ENCODE measurements at regions not wholly inside any gene's neighbourhood (a gene's known extent, or its start where the extent isn't known, plus 50 kb on each side); places are given as distances from the start of the nearest gene placed in this dataset.

- H3K4me3 ChIP-seq (ENCODE audit: low read depth in 1 of 2, low read length in 2 of 2): no peak overlapping the region
- no peak overlapping the region for H3K27ac ChIP-seq (ENCODE audit: low read depth, low read length)
- H3K27me3 ChIP-seq (ENCODE audit: control insufficient read depth in 1 of 2, insufficient read depth in 2 of 2, low read length in 2 of 2): no peaks in the 10 kb centered on the region
- no peaks in the 10 kb centered on the region for H3K36me3 ChIP-seq (ENCODE audit: insufficient read depth, low read length)
- no peak overlapping the region for H3K9ac ChIP-seq (ENCODE audit: low read length)
- no peaks in the 10 kb centered on the region for H3K9me3 ChIP-seq (ENCODE audit: low read length)
- no peaks in the 10 kb centered on the region for H3K4me1 ChIP-seq (ENCODE audit: insufficient read depth, low read length)
These were observed 188.0 kb upstream of the TNRC6C start for GRCh38 chr17:77770331-77771105.

GRCh38 chr17:77771145-77771544, 187.4 kb upstream of the TNRC6C start:
- Histone ChIP-seq H3K27ac (ENCODE audit: low read depth, low read length) (no peak overlapping the region), H3K9ac (ENCODE audit: low read length) (no peak overlapping the region), H3K36me3 (ENCODE audit: insufficient read depth, low read length) (no peaks in the 10 kb centered on the region), H3K9me3 (ENCODE audit: low read length) (no peaks in the 10 kb centered on the region), H3K4me1 (ENCODE audit: insufficient read depth, low read length) (no peaks in the 10 kb centered on the region), H3K4me3 (ENCODE audit: low read depth in 1 of 2, low read length in 2 of 2) (no peak overlapping the region), H3K27me3 (ENCODE audit: control insufficient read depth in 1 of 2, insufficient read depth in 2 of 2, low read length in 2 of 2) (no peaks in the 10 kb centered on the region)

- H3K4me3 ChIP-seq (ENCODE audit: low read depth in 1 of 2, low read length in 2 of 2): no peak overlapping the region
- H3K9me3 ChIP-seq (ENCODE audit: low read length): no peaks in the 10 kb centered on the region
- no peaks in the 10 kb centered on the region for H3K36me3 ChIP-seq (ENCODE audit: insufficient read depth, low read length)
- no peak overlapping the region for H3K27ac ChIP-seq (ENCODE audit: low read depth, low read length)
- H3K4me1 ChIP-seq (ENCODE audit: insufficient read depth, low read length): no peaks in the 10 kb centered on the region
- H3K27me3 ChIP-seq (ENCODE audit: control insufficient read depth in 1 of 2, insufficient read depth in 2 of 2, low read length in 2 of 2): no peaks in the 10 kb centered on the region
- H3K9ac ChIP-seq (ENCODE audit: low read length): no peak overlapping the region
These were observed 186.9 kb upstream of the TNRC6C start for GRCh38 chr17:77771587-77771986.

DNA sequence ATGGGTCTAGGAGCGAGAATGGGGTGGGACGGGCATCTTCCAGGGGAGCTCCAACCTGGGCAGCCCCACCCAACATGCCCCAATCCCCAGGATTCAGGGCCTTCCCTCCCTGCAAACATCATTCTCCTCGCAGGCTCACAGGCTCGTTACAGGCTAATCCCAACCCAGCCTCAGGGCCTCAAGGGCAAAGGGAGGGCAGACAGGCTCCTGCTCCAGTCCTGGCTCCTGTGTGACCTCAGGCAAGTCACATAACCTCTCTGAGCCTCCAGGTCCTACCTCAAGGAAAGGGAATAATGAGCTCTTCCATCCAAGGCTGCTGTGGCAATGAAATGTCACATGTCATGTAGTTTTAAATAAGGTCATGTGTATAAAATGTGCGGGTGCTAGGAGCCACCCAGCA, 186.5 kb upstream of the TNRC6C start:
- H3K27ac ChIP-seq (ENCODE audit: low read depth, low read length): no peak overlapping the region
- no peak overlapping the region for H3K9ac ChIP-seq (ENCODE audit: low read length)
- no peaks in the 10 kb centered on the region for H3K36me3 ChIP-seq (ENCODE audit: insufficient read depth, low read length)
- H3K4me3 ChIP-seq (ENCODE audit: low read depth in 1 of 2, low read length in 2 of 2): no peak overlapping the region
- no peaks in the 10 kb centered on the region for H3K27me3 ChIP-seq (ENCODE audit: control insufficient read depth in 1 of 2, insufficient read depth in 2 of 2, low read length in 2 of 2)
- no peaks in the 10 kb centered on the region for H3K4me1 ChIP-seq (ENCODE audit: insufficient read depth, low read length)
- H3K9me3 ChIP-seq (ENCODE audit: low read length): no peaks in the 10 kb centered on the region

DNA sequence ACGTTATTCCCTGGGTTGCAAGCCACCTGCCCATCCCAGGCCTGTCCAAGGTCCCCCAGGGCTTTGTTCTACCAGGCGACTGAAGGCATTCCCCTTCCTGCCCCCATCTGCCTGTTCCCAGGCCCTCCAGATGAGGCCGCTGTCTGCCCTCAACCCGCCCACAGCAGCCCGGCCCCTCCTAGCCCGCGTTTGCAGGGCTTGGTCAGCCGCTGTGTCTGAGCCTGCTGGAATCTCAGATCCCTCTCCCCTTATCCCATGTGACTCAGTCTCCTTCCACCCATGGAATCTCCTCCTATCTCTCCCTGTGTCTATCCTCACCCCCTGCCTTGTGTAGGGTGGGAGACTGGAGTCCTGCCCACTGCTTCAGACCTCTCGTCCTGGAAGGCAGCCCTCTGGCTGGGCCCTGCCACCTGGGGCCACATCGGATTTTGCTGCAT, 186.0 kb upstream of the TNRC6C start:
- no peak overlapping the region for H3K4me3 ChIP-seq (ENCODE audit: low read depth in 1 of 2, low read length in 2 of 2)
- no peaks in the 10 kb centered on the region for H3K9me3 ChIP-seq (ENCODE audit: low read length)
- no peaks in the 10 kb centered on the region for H3K36me3 ChIP-seq (ENCODE audit: insufficient read depth, low read length)
- H3K9ac ChIP-seq (ENCODE audit: low read length): no peak overlapping the region
- no peak overlapping the region for H3K27ac ChIP-seq (ENCODE audit: low read depth, low read length)
- no peaks in the 10 kb centered on the region for H3K27me3 ChIP-seq (ENCODE audit: control insufficient read depth in 1 of 2, insufficient read depth in 2 of 2, low read length in 2 of 2)
- H3K4me1 ChIP-seq (ENCODE audit: insufficient read depth, low read length): no peaks in the 10 kb centered on the region

DNA sequence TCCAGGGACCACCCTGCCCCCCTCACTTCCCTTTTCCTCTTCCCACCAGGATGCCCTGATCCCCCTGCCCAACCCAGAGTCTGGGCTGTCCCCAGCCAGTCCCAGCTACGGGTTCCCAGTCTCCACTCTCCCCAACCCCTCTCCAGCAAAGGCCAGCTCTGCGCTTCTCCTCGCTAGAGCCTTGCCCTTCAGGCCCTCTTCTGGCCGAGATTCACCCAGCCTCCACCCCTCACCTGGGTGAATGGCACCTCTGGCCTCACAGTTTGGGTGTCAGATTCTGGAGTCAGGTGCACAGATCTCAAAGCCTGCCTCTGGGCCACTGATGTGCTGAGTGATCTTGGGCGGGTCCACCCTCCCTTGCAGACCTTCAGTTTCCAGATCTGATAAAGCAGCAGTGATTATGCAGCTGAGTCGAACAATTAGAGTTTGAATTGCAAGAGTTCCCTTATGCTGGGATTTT, 185.6 kb upstream of the TNRC6C start:
- no peaks in the 10 kb centered on the region for H3K36me3 ChIP-seq (ENCODE audit: insufficient read depth, low read length)
- no peaks in the 10 kb centered on the region for H3K9me3 ChIP-seq (ENCODE audit: low read length)
- H3K9ac ChIP-seq (ENCODE audit: low read length): no peak overlapping the region
- H3K4me1 ChIP-seq (ENCODE audit: insufficient read depth, low read length): no peaks in the 10 kb centered on the region
- no peaks in the 10 kb centered on the region for H3K27me3 ChIP-seq (ENCODE audit: control insufficient read depth in 1 of 2, insufficient read depth in 2 of 2, low read length in 2 of 2)
- H3K4me3 ChIP-seq (ENCODE audit: low read depth in 1 of 2, low read length in 2 of 2): no peak overlapping the region
- H3K27ac ChIP-seq (ENCODE audit: low read depth, low read length): no peak overlapping the region

DNA sequence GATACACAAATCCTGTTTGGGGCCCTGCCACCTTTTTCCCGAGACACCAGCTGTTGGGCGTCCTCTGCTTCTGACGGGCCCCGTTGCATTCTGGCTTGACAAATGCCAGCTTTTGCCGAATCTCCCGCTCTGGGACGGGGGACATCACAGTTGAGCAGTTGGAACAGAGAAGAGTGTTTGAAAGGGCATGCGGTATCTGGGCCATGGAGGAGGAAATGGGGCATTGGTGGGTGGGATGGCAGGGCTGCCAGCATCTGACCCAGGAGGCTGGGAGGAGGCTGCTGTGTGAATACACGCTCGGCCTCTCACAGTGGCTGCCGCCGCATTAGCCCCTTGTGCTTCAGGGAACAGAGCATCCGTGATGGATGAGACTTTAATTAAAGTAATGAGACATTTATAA, 184.3 kb upstream of the TNRC6C start:
- Histone ChIP-seq H3K27me3 (ENCODE audit: control insufficient read depth in 1 of 2, insufficient read depth in 2 of 2, low read length in 2 of 2) (no peaks in the 10 kb centered on the region), H3K9ac (ENCODE audit: low read length) (no peak overlapping the region), H3K4me3 (ENCODE audit: low read depth in 1 of 2, low read length in 2 of 2) (no peak overlapping the region), H3K36me3 (ENCODE audit: insufficient read depth, low read length) (no peaks in the 10 kb centered on the region), H3K27ac (ENCODE audit: low read depth, low read length) (no peak overlapping the region), H3K4me1 (ENCODE audit: insufficient read depth, low read length) (peaks cover 9% of the 10 kb centered on the region), H3K9me3 (ENCODE audit: low read length) (no peaks in the 10 kb centered on the region)

DNA sequence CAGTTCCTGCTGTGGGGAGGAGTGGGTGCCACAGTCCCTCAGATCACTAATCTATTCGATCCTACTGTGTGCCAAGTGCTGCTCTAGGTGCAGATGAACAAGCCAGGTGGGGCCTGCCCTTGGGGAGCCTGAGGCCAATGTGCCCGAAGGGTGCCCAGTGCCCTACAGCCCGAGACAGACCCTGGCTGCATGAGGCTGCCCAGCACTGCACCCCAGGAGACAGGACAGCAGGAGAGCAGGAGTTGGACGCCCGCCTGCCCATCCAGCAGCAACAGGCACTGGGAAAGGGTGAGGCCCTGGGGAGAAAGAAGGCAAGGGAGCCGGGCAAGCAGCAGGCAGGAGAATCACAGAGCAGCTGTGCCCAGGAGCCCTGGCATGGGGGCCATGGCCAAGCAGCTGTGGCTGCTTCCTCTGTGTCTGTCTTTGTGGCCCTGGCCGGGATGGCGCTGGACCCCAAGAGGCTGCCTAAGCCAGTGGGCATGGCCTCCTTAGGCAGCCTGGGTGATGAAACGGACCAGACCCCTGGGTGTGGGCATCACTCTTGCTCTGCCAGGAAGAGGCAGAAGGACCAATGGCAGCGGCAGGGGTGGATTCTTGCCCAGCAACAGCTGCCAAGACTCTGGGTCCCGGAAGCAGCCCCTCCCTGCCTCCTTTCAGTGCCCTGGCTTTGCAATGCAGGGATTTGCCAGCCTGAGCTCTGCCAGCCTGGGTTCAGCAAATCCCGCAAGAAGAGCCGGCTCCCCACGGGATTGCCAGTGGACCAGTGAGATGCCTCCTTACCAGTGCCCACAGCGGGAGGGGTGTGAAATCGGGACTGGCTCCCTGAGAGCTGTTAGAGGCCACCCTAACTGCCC, 179.6 kb upstream of the TNRC6C start:
- no peaks in the 10 kb centered on the region for H3K9me3 ChIP-seq (ENCODE audit: low read length)
- peak overlapping the region in 1 of 2 donors; percentile 39 for H3K4me3 ChIP-seq (ENCODE audit: low read depth in 1 of 2, low read length in 2 of 2)
- peak overlapping the region; percentile 89 for H3K27ac ChIP-seq (ENCODE audit: low read depth, low read length)
- peaks cover 24% of the 10 kb centered on the region for H3K4me1 ChIP-seq (ENCODE audit: insufficient read depth, low read length)
- H3K27me3 ChIP-seq (ENCODE audit: control insufficient read depth in 1 of 2, insufficient read depth in 2 of 2, low read length in 2 of 2): no peaks in the 10 kb centered on the region
- peak overlapping the region; percentile 42 for H3K9ac ChIP-seq (ENCODE audit: low read length)
- no peaks in the 10 kb centered on the region for H3K36me3 ChIP-seq (ENCODE audit: insufficient read depth, low read length)

DNA sequence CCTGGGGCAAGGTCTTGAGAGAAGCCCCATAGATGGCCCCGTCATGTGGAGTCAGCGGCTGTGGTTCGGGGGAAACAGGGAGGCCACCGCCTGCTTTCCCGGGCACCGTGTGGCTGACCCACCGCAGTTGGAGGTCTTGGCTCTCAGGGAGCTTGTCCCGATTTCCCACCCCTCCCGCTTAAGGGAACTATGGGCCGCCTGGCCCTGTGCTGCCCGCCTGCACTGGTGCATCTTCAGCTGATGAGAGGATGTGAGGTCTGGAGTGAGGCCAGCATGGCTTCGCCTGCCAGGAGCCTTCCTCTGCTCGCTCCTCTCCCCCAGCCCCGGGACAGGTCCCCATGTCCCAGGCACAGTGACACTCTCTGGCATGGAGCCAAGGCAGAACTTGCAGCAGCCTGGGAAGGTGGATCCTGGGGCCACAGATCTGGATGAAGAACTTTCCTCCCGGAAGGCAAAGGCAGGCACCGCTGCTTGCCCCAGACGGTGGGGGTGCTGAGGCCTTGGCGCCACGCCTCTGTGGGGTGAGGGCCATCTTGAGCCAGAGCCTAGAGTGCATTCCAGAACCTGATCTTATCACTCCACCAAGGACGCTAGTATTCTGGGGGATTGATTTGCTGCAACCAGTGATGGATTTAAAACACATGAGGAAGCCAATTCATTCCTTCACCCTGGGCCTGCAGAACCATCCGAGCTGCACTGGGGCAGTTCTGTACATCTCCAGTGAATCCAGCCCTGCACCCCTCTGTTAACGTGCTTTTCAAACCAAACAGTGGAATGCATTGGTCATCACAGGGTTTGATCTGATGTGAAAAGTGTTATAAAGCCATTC, 178.6 kb upstream of the TNRC6C start:
- Histone ChIP-seq H3K9ac (ENCODE audit: low read length) (peak overlapping the region; percentile 42), H3K27me3 (ENCODE audit: control insufficient read depth in 1 of 2, insufficient read depth in 2 of 2, low read length in 2 of 2) (no peaks in the 10 kb centered on the region), H3K36me3 (ENCODE audit: insufficient read depth, low read length) (no peaks in the 10 kb centered on the region), H3K9me3 (ENCODE audit: low read length) (no peaks in the 10 kb centered on the region), H3K4me1 (ENCODE audit: insufficient read depth, low read length) (peaks cover 24% of the 10 kb centered on the region), H3K27ac (ENCODE audit: low read depth, low read length) (peak overlapping the region; percentile 89), H3K4me3 (ENCODE audit: low read depth in 1 of 2, low read length in 2 of 2) (peak overlapping the region in 1 of 2 donors; percentile 39)

- no peak overlapping the region for H3K27ac ChIP-seq (ENCODE audit: low read depth, low read length)
These were observed 177.0 kb upstream of the TNRC6C start for GRCh38 chr17:77781536-77781935.

DNA sequence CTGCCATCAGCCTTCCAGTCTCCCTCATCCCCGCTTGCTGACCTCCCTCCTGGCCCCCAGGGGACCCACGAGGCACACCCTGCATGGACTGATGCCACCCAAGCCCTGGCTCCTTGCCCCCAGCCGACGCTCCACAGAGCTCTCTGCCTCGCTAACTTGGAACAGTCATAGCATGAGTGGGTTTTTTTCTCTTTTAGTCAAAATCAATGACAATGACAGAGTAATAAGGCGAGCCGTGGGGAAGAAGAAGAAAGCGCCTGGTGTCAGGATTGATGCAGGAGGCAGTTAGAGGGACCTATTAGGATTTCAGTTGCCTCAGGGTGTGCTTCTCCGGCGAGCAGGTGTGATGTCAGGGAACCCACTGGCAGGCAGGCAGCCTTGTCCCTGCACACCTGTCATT, 176.3 kb upstream of the TNRC6C start:
- H3K36me3 ChIP-seq (ENCODE audit: insufficient read depth, low read length): no peaks in the 10 kb centered on the region
- no peak overlapping the region for H3K9ac ChIP-seq (ENCODE audit: low read length)
- no peak overlapping the region for H3K4me3 ChIP-seq (ENCODE audit: low read depth in 1 of 2, low read length in 2 of 2)
- no peaks in the 10 kb centered on the region for H3K9me3 ChIP-seq (ENCODE audit: low read length)
- no peaks in the 10 kb centered on the region for H3K27me3 ChIP-seq (ENCODE audit: control insufficient read depth in 1 of 2, insufficient read depth in 2 of 2, low read length in 2 of 2)
- peaks cover 24% of the 10 kb centered on the region for H3K4me1 ChIP-seq (ENCODE audit: insufficient read depth, low read length)
- no peak overlapping the region for H3K27ac ChIP-seq (ENCODE audit: low read depth, low read length)

More at GRCh38 chr17:77781536-77781935, 177.0 kb upstream of the TNRC6C start:
- Histone ChIP-seq H3K9me3 (ENCODE audit: low read length) (no peaks in the 10 kb centered on the region), H3K4me1 (ENCODE audit: insufficient read depth, low read length) (peaks cover 24% of the 10 kb centered on the region), H3K27me3 (ENCODE audit: control insufficient read depth in 1 of 2, insufficient read depth in 2 of 2, low read length in 2 of 2) (no peaks in the 10 kb centered on the region), H3K9ac (ENCODE audit: low read length) (no peak overlapping the region), H3K36me3 (ENCODE audit: insufficient read depth, low read length) (no peaks in the 10 kb centered on the region), H3K4me3 (ENCODE audit: low read depth in 1 of 2, low read length in 2 of 2) (no peak overlapping the region)

All from muscle layer of colon (tissue), 2 donors.